ENCODE measurements at regions not wholly inside any gene's neighbourhood (a gene's known extent, or its start where the extent isn't known, plus 50 kb on each side); places are given as distances from the start of the nearest gene placed in this dataset.

DNA sequence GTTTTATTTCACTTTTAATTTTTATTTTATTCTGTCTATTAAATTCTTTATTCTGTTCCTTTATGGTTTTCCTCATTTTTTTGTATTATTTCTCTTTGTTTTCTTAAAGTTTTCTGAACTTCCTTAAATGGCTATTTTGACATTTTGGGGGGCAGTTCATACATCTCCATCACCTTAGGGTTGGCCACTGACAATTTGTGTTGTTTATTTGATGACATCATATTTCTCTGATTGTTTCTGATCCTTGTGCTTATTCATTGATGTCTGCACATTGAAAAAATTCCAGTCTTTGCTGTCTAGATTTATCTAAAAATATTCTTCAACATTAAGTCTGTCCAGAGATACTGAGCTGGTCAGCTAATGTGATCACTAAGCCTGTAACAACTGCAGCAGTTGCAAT is 379.5 kb upstream of the EYS start:
- no peak for TF ChIP-seq CTCF (conservative IDR thresholded peaks at IDR 0.05)
- TF ChIP-seq EZH2 (IDR thresholded peaks at IDR 0.05; ENCODE audit: low read depth) = no peak

Measured in PC-9 (cell line).